ENCODE measurements at regions not wholly inside any gene's neighbourhood (a gene's known extent, or its start where the extent isn't known, plus 50 kb on each side); places are given as distances from the start of the nearest gene placed in this dataset.

- Histone ChIP-seq H3K79me2 (ENCODE audit: control insufficient read depth, low read length) (no peaks in the 10 kb centered on the region), H3K9me3 (ENCODE audit: control insufficient read depth, insufficient read depth, low read length) (peaks cover 4% of the 10 kb centered on the region; the same call in 1 of the 2 replicates), H4K20me1 (ENCODE audit: control insufficient read depth, insufficient read depth, low read depth, low read length) (no peaks in the 10 kb centered on the region), H3F3A (ENCODE audit: control insufficient read depth, insufficient read depth) (no peaks in the 10 kb centered on the region), H3K4me2 (ENCODE audit: low read length) (no peak overlapping the region), H3K4me3 (ENCODE audit: low read length) (no peak overlapping the region), H3K9me2 (replicated peaks; ENCODE audit: control insufficient read depth, low read length) (no peaks in the 10 kb centered on the region), H3K27me3 (ENCODE audit: control insufficient read depth, low read length) (no peaks in the 10 kb centered on the region), H3K27ac (ENCODE audit: low read depth, low read length) (no peak overlapping the region), H3K4me1 (ENCODE audit: control insufficient read depth, low read length) (no peaks in the 10 kb centered on the region), H3K36me3 (ENCODE audit: control insufficient read depth, low read length) (no peaks in the 10 kb centered on the region)
- no peak for TF ChIP-seq CTCF (IDR thresholded peaks at IDR 0.05; ENCODE audit: low read depth, low read length, poor library complexity, severe bottlenecking)
- TF ChIP-seq EZH2phosphoT487 (IDR thresholded peaks at IDR 0.05; ENCODE audit: borderline replicate concordance, low read length), result no peak
Observed at GRCh38 chr11:80462211-80462610, 1021.4 kb upstream of the TENM4 start.

GRCh38 chr11:80458376-80458775, 1017.5 kb upstream of the TENM4 start:
- Histone ChIP-seq H3K36me3 (ENCODE audit: control insufficient read depth, low read length) (no peaks in the 10 kb centered on the region), H4K20me1 (ENCODE audit: control insufficient read depth, insufficient read depth, low read depth, low read length) (no peaks in the 10 kb centered on the region), H3K27me3 (ENCODE audit: control insufficient read depth, low read length) (no peaks in the 10 kb centered on the region), H3K4me2 (ENCODE audit: low read length) (no peak overlapping the region), H3K4me3 (ENCODE audit: low read length) (no peak overlapping the region), H3K9me2 (replicated peaks; ENCODE audit: control insufficient read depth, low read length) (no peaks in the 10 kb centered on the region), H3K79me2 (ENCODE audit: control insufficient read depth, low read length) (no peaks in the 10 kb centered on the region), H3K27ac (ENCODE audit: low read depth, low read length) (no peak overlapping the region), H3K9me3 (ENCODE audit: control insufficient read depth, insufficient read depth, low read length) (no peaks in the 10 kb centered on the region), H3K4me1 (ENCODE audit: control insufficient read depth, low read length) (no peaks in the 10 kb centered on the region), H3F3A (ENCODE audit: control insufficient read depth, insufficient read depth) (no peaks in the 10 kb centered on the region)
- no peak for TF ChIP-seq CTCF (IDR thresholded peaks at IDR 0.05; ENCODE audit: low read depth, low read length, poor library complexity, severe bottlenecking)
- TF ChIP-seq EZH2phosphoT487 (IDR thresholded peaks at IDR 0.05; ENCODE audit: borderline replicate concordance, low read length), result no peak

DNA sequence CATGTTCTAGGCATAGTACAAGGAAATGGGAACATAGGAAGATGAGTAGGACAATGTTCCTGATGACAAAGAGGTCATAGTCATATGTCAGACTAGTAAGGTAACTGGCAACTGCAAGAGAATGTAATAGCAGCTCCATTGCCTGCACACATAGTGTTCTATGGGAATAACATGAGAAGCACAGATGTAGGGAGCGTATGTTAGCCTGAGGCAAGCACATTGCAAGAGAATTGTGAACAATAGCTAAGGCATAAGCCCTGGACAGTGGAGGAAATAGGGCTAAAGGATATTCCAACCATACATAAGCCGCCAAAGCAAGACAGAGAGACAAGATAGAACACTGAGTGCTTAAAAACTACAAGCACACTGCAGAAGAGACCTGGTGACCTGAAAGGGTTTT, 1017.0 kb upstream of the TENM4 start:
- Histone ChIP-seq H3K79me2 (ENCODE audit: control insufficient read depth, low read length) (no peaks in the 10 kb centered on the region), H3F3A (ENCODE audit: control insufficient read depth, insufficient read depth) (no peaks in the 10 kb centered on the region), H3K27me3 (ENCODE audit: control insufficient read depth, low read length) (no peaks in the 10 kb centered on the region), H3K36me3 (ENCODE audit: control insufficient read depth, low read length) (no peaks in the 10 kb centered on the region), H3K9me2 (replicated peaks; ENCODE audit: control insufficient read depth, low read length) (no peaks in the 10 kb centered on the region), H3K27ac (ENCODE audit: low read depth, low read length) (no peak overlapping the region), H3K4me1 (ENCODE audit: control insufficient read depth, low read length) (no peaks in the 10 kb centered on the region), H4K20me1 (ENCODE audit: control insufficient read depth, insufficient read depth, low read depth, low read length) (no peaks in the 10 kb centered on the region), H3K9me3 (ENCODE audit: control insufficient read depth, insufficient read depth, low read length) (no peaks in the 10 kb centered on the region), H3K4me3 (ENCODE audit: low read length) (no peak overlapping the region), H3K4me2 (ENCODE audit: low read length) (no peak overlapping the region)
- no peak for TF ChIP-seq EZH2phosphoT487 (IDR thresholded peaks at IDR 0.05; ENCODE audit: borderline replicate concordance, low read length)
- TF ChIP-seq CTCF (IDR thresholded peaks at IDR 0.05; ENCODE audit: low read depth, low read length, poor library complexity, severe bottlenecking), result no peak

- Histone ChIP-seq H3K27me3 (ENCODE audit: control insufficient read depth, low read length) (no peaks in the 10 kb centered on the region), H3K27ac (ENCODE audit: low read depth, low read length) (no peak overlapping the region), H3K4me3 (ENCODE audit: low read length) (no peak overlapping the region), H3F3A (ENCODE audit: control insufficient read depth, insufficient read depth) (no peaks in the 10 kb centered on the region), H4K20me1 (ENCODE audit: control insufficient read depth, insufficient read depth, low read depth, low read length) (no peaks in the 10 kb centered on the region), H3K4me2 (ENCODE audit: low read length) (no peak overlapping the region), H3K36me3 (ENCODE audit: control insufficient read depth, low read length) (no peaks in the 10 kb centered on the region), H3K79me2 (ENCODE audit: control insufficient read depth, low read length) (no peaks in the 10 kb centered on the region), H3K4me1 (ENCODE audit: control insufficient read depth, low read length) (no peaks in the 10 kb centered on the region), H3K9me3 (ENCODE audit: control insufficient read depth, insufficient read depth, low read length) (no peaks in the 10 kb centered on the region), H3K9me2 (replicated peaks; ENCODE audit: control insufficient read depth, low read length) (no peaks in the 10 kb centered on the region)
- TF ChIP-seq EZH2phosphoT487 (IDR thresholded peaks at IDR 0.05; ENCODE audit: borderline replicate concordance, low read length) (no peak), CTCF (IDR thresholded peaks at IDR 0.05; ENCODE audit: low read depth, low read length, poor library complexity, severe bottlenecking) (no peak)
Observed at GRCh38 chr11:80455818-80456217, 1015.0 kb upstream of the TENM4 start.
